ENCODE measurements at regions not wholly inside any gene's neighbourhood (a gene's known extent, or its start where the extent isn't known, plus 50 kb on each side); places are given as distances from the start of the nearest gene placed in this dataset.

DNA sequence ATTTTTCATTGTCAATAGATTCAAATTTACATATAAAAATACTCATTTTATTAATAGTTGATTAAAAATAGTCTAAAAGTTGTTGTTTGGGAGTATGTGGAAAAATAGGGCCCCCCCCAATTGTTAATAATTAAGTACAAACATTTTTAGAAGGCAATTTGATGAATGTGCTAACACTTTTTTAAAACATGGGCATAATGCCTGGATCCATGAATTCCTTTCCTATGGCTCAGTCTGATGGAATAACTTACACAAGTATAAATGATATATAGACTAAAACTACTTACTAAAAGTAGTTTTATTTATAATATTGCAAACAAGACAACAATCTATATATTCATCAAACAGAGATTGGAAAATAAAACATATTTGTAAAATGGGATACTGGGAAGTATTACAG is 247.2 kb upstream of the LRRN1 start:
- no peak overlapping the region for H3K4me3 Mint-ChIP-seq
- DNase-seq: no peak
- H3K27ac Mint-ChIP-seq: no peak overlapping the region
- no peaks in the 10 kb centered on the region for H3K27me3 Mint-ChIP-seq
- no peaks in the 10 kb centered on the region for H3K4me1 Mint-ChIP-seq
- no peaks in the 10 kb centered on the region for H3K9me3 Mint-ChIP-seq (ENCODE audit: low read depth)
- ATAC-seq: no peak
- CTCF ChIA-PET: no interaction called here
- H3K36me3 Mint-ChIP-seq: no peaks in the 10 kb centered on the region

- no peak overlapping the region for H3K4me3 Mint-ChIP-seq
Measured at GRCh38 chr3:3545360-3545759, 253.9 kb upstream of the LRRN1 start.

DNA sequence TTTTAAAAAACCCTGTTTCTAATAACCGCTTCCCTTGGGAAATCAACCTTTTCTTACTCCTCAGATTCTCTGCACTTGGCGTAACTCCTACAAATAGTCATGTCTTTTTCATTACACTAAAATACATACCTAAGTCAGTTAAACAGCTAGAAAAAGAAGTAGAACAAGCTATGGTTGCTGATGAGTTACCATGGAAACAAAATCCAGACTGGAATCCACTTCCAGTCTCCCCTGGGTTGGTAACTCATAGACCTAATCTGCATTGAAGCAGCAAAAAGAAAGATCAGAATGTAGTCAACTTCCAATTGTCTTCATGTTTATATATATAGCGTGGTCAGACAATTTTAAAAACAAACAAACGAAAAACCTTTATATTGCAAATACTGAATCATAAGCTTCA is 260.8 kb upstream of the LRRN1 start:
- Mint-ChIP-seq H3K27ac (no peak overlapping the region), H3K9me3 (ENCODE audit: low read depth) (no peaks in the 10 kb centered on the region), H3K4me1 (no peaks in the 10 kb centered on the region), H3K36me3 (no peaks in the 10 kb centered on the region), H3K4me3 (no peak overlapping the region), H3K27me3 (no peaks in the 10 kb centered on the region)
- ATAC-seq (no peak), DNase-seq (no peak)
- CTCF ChIA-PET: no interaction called here

More at GRCh38 chr3:3545360-3545759, 253.9 kb upstream of the LRRN1 start:
- Mint-ChIP-seq H3K9me3 (ENCODE audit: low read depth) (peaks cover 2% of the 10 kb centered on the region), H3K27me3 (no peaks in the 10 kb centered on the region), H3K4me1 (no peaks in the 10 kb centered on the region), H3K27ac (no peak overlapping the region), H3K36me3 (no peaks in the 10 kb centered on the region)
- no peak for ATAC-seq
- CTCF ChIA-PET: no interaction called here
- DNase-seq: no peak

DNA sequence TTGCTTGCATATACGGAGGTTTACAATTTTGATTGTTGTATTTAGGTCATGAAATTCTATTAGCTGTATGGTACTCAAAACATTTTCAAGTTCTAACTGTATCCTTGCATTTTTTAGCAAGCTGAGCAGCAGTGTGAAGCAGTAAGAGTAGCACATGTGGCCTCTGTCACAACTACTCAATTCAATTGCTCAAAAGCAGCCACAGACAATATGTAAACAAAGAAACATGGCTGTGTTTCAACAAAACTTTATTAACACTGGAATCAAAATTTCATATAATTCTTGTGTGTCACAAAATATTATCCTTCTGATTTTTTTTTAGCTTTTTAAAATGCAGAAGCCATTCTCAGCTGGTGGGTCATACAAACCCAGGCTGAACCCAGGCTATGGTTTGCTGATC is 266.7 kb upstream of the LRRN1 start:
- Mint-ChIP-seq H3K27ac (no peak overlapping the region), H3K27me3 (no peaks in the 10 kb centered on the region), H3K9me3 (ENCODE audit: low read depth) (no peaks in the 10 kb centered on the region), H3K4me3 (no peak overlapping the region), H3K4me1 (no peaks in the 10 kb centered on the region), H3K36me3 (no peaks in the 10 kb centered on the region)
- ATAC-seq (no peak), DNase-seq (no peak)
- CTCF ChIA-PET: no interaction called here

DNA sequence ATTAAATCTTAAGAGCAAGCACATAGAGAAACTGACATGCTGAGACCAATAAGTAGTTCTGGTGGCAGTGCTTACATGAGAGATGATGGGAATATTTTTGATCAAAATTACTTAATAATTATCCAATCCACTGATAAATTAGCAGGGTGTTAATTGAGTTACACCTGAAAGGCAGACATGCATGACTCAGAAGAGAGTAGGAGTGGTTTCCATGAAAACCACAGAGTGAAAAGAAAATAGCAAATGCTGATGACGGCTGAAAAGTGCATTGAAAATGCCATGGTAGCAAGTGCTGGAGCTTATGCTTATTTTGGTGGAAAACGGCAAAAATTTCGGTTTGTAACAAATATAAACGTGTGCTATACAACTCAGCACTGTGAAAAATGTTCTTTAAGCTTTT is 267.8 kb upstream of the LRRN1 start:
- H3K36me3 Mint-ChIP-seq: no peaks in the 10 kb centered on the region
- H3K27me3 Mint-ChIP-seq: no peaks in the 10 kb centered on the region
- H3K9me3 Mint-ChIP-seq (ENCODE audit: low read depth): no peaks in the 10 kb centered on the region
- ATAC-seq (no peak), DNase-seq (no peak)
- CTCF ChIA-PET: no interaction called here
- no peaks in the 10 kb centered on the region for H3K4me1 Mint-ChIP-seq
- H3K27ac Mint-ChIP-seq: no peak overlapping the region
- H3K4me3 Mint-ChIP-seq: no peak overlapping the region

DNA sequence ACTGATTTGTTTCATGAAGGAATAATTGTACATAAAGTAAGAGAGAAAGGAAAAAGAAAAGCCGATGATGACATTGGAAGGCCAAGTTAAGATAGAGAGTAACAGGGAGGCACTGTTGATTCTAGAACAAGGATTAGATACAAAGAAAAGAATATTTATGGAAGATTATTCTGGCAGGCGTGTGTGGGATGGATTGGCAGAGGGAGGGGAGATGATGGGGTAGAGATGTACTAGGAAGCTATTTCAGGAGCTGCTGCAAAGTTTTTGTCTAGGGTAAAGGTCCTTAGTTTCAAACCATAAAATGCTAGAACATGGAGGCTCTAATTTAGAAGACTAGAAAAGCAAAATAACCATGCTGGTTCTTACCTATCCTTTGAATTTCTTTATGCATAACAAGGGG is 280.0 kb upstream of the LRRN1 start:
- no peak overlapping the region for H3K4me3 Mint-ChIP-seq
- CTCF ChIA-PET: no interaction called here
- no peaks in the 10 kb centered on the region for H3K36me3 Mint-ChIP-seq
- H3K27me3 Mint-ChIP-seq: no peaks in the 10 kb centered on the region
- no peaks in the 10 kb centered on the region for H3K9me3 Mint-ChIP-seq (ENCODE audit: low read depth)
- ATAC-seq (no peak), DNase-seq (no peak)
- H3K4me1 Mint-ChIP-seq: no peaks in the 10 kb centered on the region
- H3K27ac Mint-ChIP-seq: no peak overlapping the region

DNA sequence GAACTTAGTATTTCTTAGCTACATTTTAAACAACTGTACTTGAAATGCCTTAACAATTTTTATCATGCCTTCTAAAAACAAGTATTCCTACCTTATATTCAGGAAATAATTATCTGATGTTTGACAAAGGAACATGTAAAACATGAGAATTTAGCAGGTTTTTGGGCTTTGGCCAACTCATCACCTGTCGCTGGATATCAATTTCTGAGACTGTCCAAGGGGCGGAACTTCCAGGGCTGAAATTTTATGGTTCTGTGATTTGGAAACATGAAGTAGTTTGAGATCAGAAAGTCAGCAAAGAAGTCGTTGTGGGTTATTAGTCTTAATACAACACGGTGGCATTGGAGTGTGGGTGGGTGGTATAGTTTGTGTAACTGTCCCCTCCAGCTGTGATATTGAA is 282.2 kb upstream of the LRRN1 start:
- DNase-seq: no peak
- ATAC-seq: no peak
- Mint-ChIP-seq H3K9me3 (ENCODE audit: low read depth) (no peaks in the 10 kb centered on the region), H3K36me3 (no peaks in the 10 kb centered on the region), H3K27ac (no peak overlapping the region), H3K4me1 (no peaks in the 10 kb centered on the region), H3K4me3 (no peak overlapping the region), H3K27me3 (no peaks in the 10 kb centered on the region)
- CTCF ChIA-PET: no interaction called here

- no peak for ATAC-seq
- no peaks in the 10 kb centered on the region for H3K27me3 Mint-ChIP-seq
- no peaks in the 10 kb centered on the region for H3K9me3 Mint-ChIP-seq (ENCODE audit: low read depth)
- no peaks in the 10 kb centered on the region for H3K4me1 Mint-ChIP-seq
- H3K27ac Mint-ChIP-seq: no peak overlapping the region
- DNase-seq: no peak
- no peaks in the 10 kb centered on the region for H3K36me3 Mint-ChIP-seq
- CTCF ChIA-PET: no interaction called here
- no peak overlapping the region for H3K4me3 Mint-ChIP-seq
Measured at GRCh38 chr3:3516384-3516783, 282.8 kb upstream of the LRRN1 start.

DNA sequence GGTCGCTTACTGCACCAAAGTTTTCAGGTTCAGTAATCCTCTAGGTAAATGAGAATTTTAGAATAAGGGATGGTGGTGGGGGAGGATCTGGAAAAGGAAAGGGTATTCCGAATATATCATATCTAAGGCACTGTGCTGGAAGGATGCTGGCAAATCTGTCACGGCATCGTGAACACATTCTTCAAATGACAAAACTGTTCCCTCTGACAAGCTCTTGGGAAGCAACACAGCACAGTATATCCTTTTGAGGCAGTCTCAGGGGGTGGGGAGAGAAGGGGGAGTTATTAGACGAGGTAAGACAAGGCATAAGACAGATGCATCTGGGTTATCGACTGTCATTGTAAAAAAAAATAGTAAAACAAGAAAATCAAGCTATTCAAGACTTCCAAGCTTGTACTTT is 289.6 kb upstream of the LRRN1 start:
- no peak for DNase-seq
- ATAC-seq: no peak
- CTCF ChIA-PET: no interaction called here
- Mint-ChIP-seq H3K4me3 (no peak overlapping the region), H3K9me3 (ENCODE audit: low read depth) (no peaks in the 10 kb centered on the region), H3K4me1 (no peaks in the 10 kb centered on the region), H3K27me3 (no peaks in the 10 kb centered on the region), H3K27ac (no peak overlapping the region), H3K36me3 (no peaks in the 10 kb centered on the region)

GRCh38 chr3:3504686-3505085 is 294.5 kb upstream of the LRRN1 start:
- no peaks in the 10 kb centered on the region for H3K27me3 Mint-ChIP-seq
- CTCF ChIA-PET: no interaction called here
- no peaks in the 10 kb centered on the region for H3K36me3 Mint-ChIP-seq

GRCh38 chr3:3503411-3503810 is 295.8 kb upstream of the LRRN1 start:
- H3K9me3 Mint-ChIP-seq (ENCODE audit: low read depth): no peaks in the 10 kb centered on the region
- no peak overlapping the region for H3K27ac Mint-ChIP-seq
- CTCF ChIA-PET: no interaction called here
- no peak for ATAC-seq
- no peaks in the 10 kb centered on the region for H3K27me3 Mint-ChIP-seq
- DNase-seq: no peak
- H3K36me3 Mint-ChIP-seq: no peaks in the 10 kb centered on the region
- no peak overlapping the region for H3K4me3 Mint-ChIP-seq
- H3K4me1 Mint-ChIP-seq: no peaks in the 10 kb centered on the region

More at GRCh38 chr3:3504686-3505085, 294.5 kb upstream of the LRRN1 start:
- Mint-ChIP-seq H3K4me3 (no peak overlapping the region), H3K4me1 (no peaks in the 10 kb centered on the region), H3K9me3 (ENCODE audit: low read depth) (no peaks in the 10 kb centered on the region), H3K27ac (no peak overlapping the region)
- no peak for DNase-seq
- no peak for ATAC-seq

DNA sequence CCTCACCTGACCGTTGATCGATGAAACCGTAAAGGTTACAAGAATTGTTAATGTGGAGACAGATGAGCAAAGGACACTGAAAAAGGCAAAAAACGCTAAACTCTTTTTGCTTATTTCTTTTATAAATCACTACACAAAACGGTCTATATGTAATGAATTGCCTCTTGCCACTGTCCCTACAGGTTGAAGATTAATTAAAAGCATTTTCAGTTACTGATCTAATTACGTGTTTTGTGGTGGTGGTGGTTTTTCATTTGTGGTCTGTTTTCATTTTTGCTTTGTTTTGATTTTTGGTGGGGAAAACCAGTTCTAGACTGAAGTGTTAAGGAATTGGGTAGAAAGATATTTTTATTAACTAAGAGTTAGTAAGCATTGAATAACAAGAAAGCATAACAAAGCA is 299.2 kb upstream of the LRRN1 start:
- CTCF ChIA-PET: no interaction called here
- Mint-ChIP-seq H3K4me3 (no peak overlapping the region), H3K4me1 (no peaks in the 10 kb centered on the region), H3K9me3 (ENCODE audit: low read depth) (no peaks in the 10 kb centered on the region), H3K27me3 (no peaks in the 10 kb centered on the region), H3K27ac (no peak overlapping the region), H3K36me3 (no peaks in the 10 kb centered on the region)
- DNase-seq (no peak), ATAC-seq (no peak)

DNA sequence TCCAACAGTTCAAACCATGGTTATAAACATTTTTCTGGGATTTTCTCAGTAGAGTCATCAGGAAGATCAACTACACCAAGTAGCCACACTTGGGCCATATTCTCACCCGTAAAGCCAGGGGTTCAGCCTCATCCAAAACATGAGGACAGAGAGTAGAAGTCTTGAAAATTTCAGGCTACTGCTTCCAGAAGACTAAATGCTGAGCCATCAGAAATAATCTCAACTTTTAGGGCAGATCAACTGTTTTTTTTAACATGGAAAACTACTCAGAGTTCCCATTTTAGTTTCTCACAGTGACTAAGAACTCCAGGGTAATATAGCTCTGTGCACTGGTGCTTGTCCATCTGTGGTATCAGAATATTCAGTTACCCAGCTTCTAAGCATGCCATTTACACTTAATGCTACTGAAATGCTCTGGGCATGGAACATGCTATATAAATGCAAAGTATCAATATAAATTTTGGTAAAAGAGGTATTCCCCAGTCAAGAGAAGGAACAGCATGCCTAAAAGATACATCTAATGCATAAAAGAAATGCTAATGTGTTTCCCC is 300.1 kb upstream of the LRRN1 start:
- ATAC-seq (no peak), DNase-seq (no peak)
- H3K36me3 Mint-ChIP-seq: no peaks in the 10 kb centered on the region
- CTCF ChIA-PET: no interaction called here
- H3K27me3 Mint-ChIP-seq: no peaks in the 10 kb centered on the region
- no peak overlapping the region for H3K27ac Mint-ChIP-seq
- no peaks in the 10 kb centered on the region for H3K4me1 Mint-ChIP-seq
- H3K4me3 Mint-ChIP-seq: no peak overlapping the region
- H3K9me3 Mint-ChIP-seq (ENCODE audit: low read depth): no peaks in the 10 kb centered on the region

- no peaks in the 10 kb centered on the region for H3K9me3 Mint-ChIP-seq (ENCODE audit: low read depth)
- CTCF ChIA-PET: no interaction called here
- H3K4me1 Mint-ChIP-seq: no peaks in the 10 kb centered on the region
- DNase-seq (no peak), ATAC-seq (no peak)
- no peak overlapping the region for H3K27ac Mint-ChIP-seq
- H3K27me3 Mint-ChIP-seq: no peaks in the 10 kb centered on the region
- H3K36me3 Mint-ChIP-seq: no peaks in the 10 kb centered on the region
- no peak overlapping the region for H3K4me3 Mint-ChIP-seq
Measured at GRCh38 chr3:3495611-3496010, 303.6 kb upstream of the LRRN1 start.

DNA sequence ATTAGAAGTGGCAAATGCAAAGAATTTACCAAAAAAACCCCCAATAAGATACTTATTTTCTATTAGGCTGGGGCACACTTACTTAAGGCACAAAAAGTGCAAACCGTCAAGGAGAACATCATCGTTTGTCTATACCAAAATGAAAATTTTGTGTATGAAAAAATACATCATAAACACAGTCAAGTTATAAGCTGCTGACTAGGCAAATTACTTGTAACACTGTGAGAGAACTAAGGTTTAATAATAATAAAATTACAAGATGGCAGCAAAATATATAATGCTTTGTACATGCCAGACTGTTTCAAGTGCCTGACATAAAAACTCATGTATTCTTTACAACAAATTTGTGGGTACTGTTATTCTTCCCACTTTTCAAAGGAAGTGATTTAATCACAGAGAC is 297.2 kb upstream of the CRBN start:
- peaks cover 3% of the 10 kb centered on the region for H3K9me3 Mint-ChIP-seq (ENCODE audit: low read depth)
- no peak overlapping the region for H3K4me3 Mint-ChIP-seq
- no peak for ATAC-seq
- H3K36me3 Mint-ChIP-seq: no peaks in the 10 kb centered on the region
- no peaks in the 10 kb centered on the region for H3K4me1 Mint-ChIP-seq
- H3K27me3 Mint-ChIP-seq: no peaks in the 10 kb centered on the region
- no peak overlapping the region for H3K27ac Mint-ChIP-seq
- no peak for DNase-seq
- CTCF ChIA-PET: no interaction called here

All from activated CD8-positive, alpha-beta memory T cell treated with anti-CD3 and anti-CD28 coated beads, Interleukin-2, amount 10 ng/mL, durations not matched to agents 7 days and 5 days (primary cell).